Panc1 (cell line): ENCODE measurements at regions not wholly inside any gene's neighbourhood (a gene's known extent, or its start where the extent isn't known, plus 50 kb on each side); places are given as distances from the start of the nearest gene placed in this dataset.

ENCODE experiments used
- POLR2AphosphoS5 ChIP-seq: IDR thresholded peaks from 2 replicates; pipeline ENCODE4 v1.6.1; 2012; ENCODE audit warnings: mild to moderate bottlenecking, low read depth, low read length, moderate library complexity
- REST ChIP-seq, 2 experiments: IDR thresholded peaks; 2 replicates each; pipeline ENCODE4 v1.6.1; 2011 to 2012; ENCODE audit warnings: low read depth in 2 of 2, control low read depth in 1 of 2, low read length in 1 of 2, mild to moderate bottlenecking in 1 of 2, moderate library complexity in 1 of 2; ENCODE audit not compliant: insufficient read depth in 1 of 2
- TCF7L2 ChIP-seq: IDR thresholded peaks from 2 replicates; pipeline ENCODE4 v1.6.1; 2011; ENCODE audit warnings: mild to moderate bottlenecking, low read depth, low read length, inconsistent platforms
- TF ChIP-seq, protein P1 (sequence below): fragments of 450-650 bp; IDR thresholded peaks from 2 replicates; pipeline ENCODE4 v1.5.1; 2017; ENCODE audit warnings: mild to moderate bottlenecking

DNA sequence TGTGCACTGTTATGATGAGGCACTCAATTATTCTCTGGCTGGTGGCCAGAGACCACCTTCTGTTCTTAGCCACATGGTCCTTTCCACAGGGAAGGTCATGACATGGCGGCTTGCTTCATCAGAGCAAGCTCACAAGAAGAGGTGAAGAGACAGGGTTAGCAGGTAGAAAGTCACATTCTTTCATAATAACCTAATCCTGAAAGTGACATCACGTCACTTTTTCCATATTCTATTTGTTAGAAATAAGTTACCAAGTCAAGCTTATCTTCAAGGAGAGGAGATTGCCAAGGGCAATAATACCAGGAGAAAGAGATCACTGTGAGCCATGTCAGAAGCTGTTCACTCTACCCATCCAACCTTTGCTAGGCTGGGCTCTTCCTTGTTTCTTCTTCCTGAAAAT is 139.4 kb downstream of the OSR1 start:
- TF ChIP-seq, protein P1, sequence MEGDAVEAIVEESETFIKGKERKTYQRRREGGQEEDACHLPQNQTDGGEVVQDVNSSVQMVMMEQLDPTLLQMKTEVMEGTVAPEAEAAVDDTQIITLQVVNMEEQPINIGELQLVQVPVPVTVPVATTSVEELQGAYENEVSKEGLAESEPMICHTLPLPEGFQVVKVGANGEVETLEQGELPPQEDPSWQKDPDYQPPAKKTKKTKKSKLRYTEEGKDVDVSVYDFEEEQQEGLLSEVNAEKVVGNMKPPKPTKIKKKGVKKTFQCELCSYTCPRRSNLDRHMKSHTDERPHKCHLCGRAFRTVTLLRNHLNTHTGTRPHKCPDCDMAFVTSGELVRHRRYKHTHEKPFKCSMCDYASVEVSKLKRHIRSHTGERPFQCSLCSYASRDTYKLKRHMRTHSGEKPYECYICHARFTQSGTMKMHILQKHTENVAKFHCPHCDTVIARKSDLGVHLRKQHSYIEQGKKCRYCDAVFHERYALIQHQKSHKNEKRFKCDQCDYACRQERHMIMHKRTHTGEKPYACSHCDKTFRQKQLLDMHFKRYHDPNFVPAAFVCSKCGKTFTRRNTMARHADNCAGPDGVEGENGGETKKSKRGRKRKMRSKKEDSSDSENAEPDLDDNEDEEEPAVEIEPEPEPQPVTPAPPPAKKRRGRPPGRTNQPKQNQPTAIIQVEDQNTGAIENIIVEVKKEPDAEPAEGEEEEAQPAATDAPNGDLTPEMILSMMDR, result no peak
- TF ChIP-seq POLR2AphosphoS5 (no peak), REST (IDR thresholded peaks at IDR 0.05; ENCODE audit: insufficient read depth in 1 of 2, low read depth in 2 of 2, low read length in 1 of 2) (no peak), TCF7L2 (no peak)
